Upper lobe of left lung (tissue), 6 donors: ENCODE measurements at regions not wholly inside any gene's neighbourhood (a gene's known extent, or its start where the extent isn't known, plus 50 kb on each side); places are given as distances from the start of the nearest gene placed in this dataset.
A peak's percentile ranks its signal among the peaks of the same experiment; 100 is the strongest.
"Not testable (repeated sequence)": the region's sequence is repeated elsewhere in the genome, so short reads cannot be mapped to it uniquely, and the experiment has no call there.

ENCODE experiments used
- ATAC-seq, 2 donors: fragments of 200-7000 bp; cut with Tn5 transposase; one replicate each; pipeline ENCODE4 v1.9.1; 2022; ENCODE audit warnings: mild to moderate bottlenecking in 2 of 2, moderate library complexity in 2 of 2; ENCODE audit not compliant: low FRiP score in 2 of 2
- DNase-seq, 2 donors: peaks; one replicate each; pipeline ENCODE4 v3.0.0-alpha.2; 2019 to 2020
- H3K27ac ChIP-seq, 4 donors: fragments of 200-600 bp; sonication (generic); one replicate each; pipeline ENCODE4 v1.5.1; 2016 to 2019
- H3K27me3 ChIP-seq, 4 donors: fragments of 200-600 bp; sonication (generic); one replicate each; pipeline ENCODE4 v1.5.1; 2017 to 2019
- H3K36me3 ChIP-seq, 4 donors: fragments of 200-600 bp; sonication (generic); one replicate each; pipeline ENCODE4 v1.5.1; 2016 to 2019
- H3K4me1 ChIP-seq, 4 donors: fragments of 200-600 bp; sonication (generic); one replicate each; pipeline ENCODE4 v1.5.1; 2018 to 2019
- H3K4me3 ChIP-seq, 4 donors: fragments of 200-600 bp; sonication (generic); one replicate each; pipeline ENCODE4 v1.5.1; 2017 to 2019; ENCODE audit warnings: mild to moderate bottlenecking in 2 of 4, moderate library complexity in 1 of 4
- H3K9me3 ChIP-seq, 4 donors: fragments of 200-600 bp; sonication (generic); one replicate each; pipeline ENCODE4 v1.5.1; 2018 to 2019
- CTCF ChIP-seq, 6 experiments: fragments of 450-650 bp in 4 of 6; fragments of 200-600 bp in 2 of 6; sonication (generic) in 2 of 6; IDR thresholded peaks; one replicate each; pipeline ENCODE4 v1.5.1; 2016 to 2019; ENCODE audit warnings: antibody characterized with exemption in 6 of 6
- EP300 ChIP-seq, 4 donors: sonication (generic); formaldehyde crosslinking; IDR thresholded peaks; one replicate each; pipeline ENCODE4 v1.5.1; 2017; ENCODE audit warnings: antibody characterized with exemption in 4 of 4, control low read depth in 2 of 4
- POLR2A ChIP-seq, 4 donors: fragments of 450-650 bp; IDR thresholded peaks; one replicate each; pipeline ENCODE4 v1.5.1; 2016 to 2017; ENCODE audit warnings: antibody characterized with exemption in 4 of 4, mild to moderate bottlenecking in 2 of 4
- POLR2AphosphoS5 ChIP-seq, 2 donors: sonication (generic); formaldehyde crosslinking; IDR thresholded peaks; one replicate each; pipeline ENCODE4 v1.5.1; 2017; ENCODE audit warnings: antibody characterized with exemption in 2 of 2
- WGBS, 2 donors: methylation state at CpG; one replicate each; pipeline ENCODE4 v1.1.5; 2017 to 2018; 5-methylcytosine and 5-hydroxymethylcytosine counted together
- donor health status: DM: no; HTN: no; CAD: no; lungs with moderate emphysema.
- donor health status: DM: no; HTN: yes; CAD: no; lungs with severe emphysema.

- no peak for TF ChIP-seq CTCF (IDR thresholded peaks at IDR 0.05)
- no peak for TF ChIP-seq POLR2A (IDR thresholded peaks at IDR 0.05)
- TF ChIP-seq POLR2AphosphoS5 (IDR thresholded peaks at IDR 0.05), result no peak
- no peak for TF ChIP-seq EP300 (IDR thresholded peaks at IDR 0.05)
- DNase-seq, result no peak
- Histone ChIP-seq H3K4me3 (no peak overlapping the region), H3K36me3 (no peaks in the 10 kb centered on the region), H3K27me3 (no peaks in the 10 kb centered on the region), H3K9me3 (no peaks in the 10 kb centered on the region), H3K4me1 (no peaks in the 10 kb centered on the region), H3K27ac (no peak overlapping the region)
- 71 to 84% methylated on average over 3 of the region's 3 CpGs for WGBS, 2 donors
- ATAC-seq, result no peak
Observed at GRCh38 chr9:31587146-31587545, 797.3 kb upstream of the ACO1 start.

- H3K27ac ChIP-seq, result no peak overlapping the region
- DNase-seq (peak in 1 of 2 donors; percentile 36), ATAC-seq (peak in 1 of 2 donors; percentile 43)
- no peaks in the 10 kb centered on the region for H3K9me3 ChIP-seq
- H3K4me1 ChIP-seq, result no peaks in the 10 kb centered on the region
- H3K4me3 ChIP-seq, result no peak overlapping the region
- H3K27me3 ChIP-seq, result no peaks in the 10 kb centered on the region
- TF ChIP-seq POLR2A (IDR thresholded peaks at IDR 0.05) (no peak), EP300 (IDR thresholded peaks at IDR 0.05) (no peak), CTCF (IDR thresholded peaks at IDR 0.05) (no peak), POLR2AphosphoS5 (IDR thresholded peaks at IDR 0.05) (no peak)
- H3K36me3 ChIP-seq, result no peaks in the 10 kb centered on the region
- 71 to 92% methylated on average over 4 of the region's 4 CpGs for WGBS, 2 donors
Observed at GRCh38 chr9:31588006-31588405, 796.4 kb upstream of the ACO1 start.

GRCh38 chr9:31588756-31589155 lies 795.7 kb upstream of the ACO1 start:
- no peaks in the 10 kb centered on the region for H3K9me3 ChIP-seq

GRCh38 chr9:31590091-31590490 lies 794.4 kb upstream of the ACO1 start:
- no peak overlapping the region for H3K4me3 ChIP-seq
- TF ChIP-seq CTCF (IDR thresholded peaks at IDR 0.05) (no peak), EP300 (IDR thresholded peaks at IDR 0.05) (no peak), POLR2A (IDR thresholded peaks at IDR 0.05) (no peak), POLR2AphosphoS5 (IDR thresholded peaks at IDR 0.05) (no peak)
- ATAC-seq (no peak), DNase-seq (no peak)
- H3K9me3 ChIP-seq, result no peaks in the 10 kb centered on the region
- H3K36me3 ChIP-seq, result no peaks in the 10 kb centered on the region
- no peak overlapping the region for H3K27ac ChIP-seq
- 85 to 95% methylated on average over 2 of the region's 2 CpGs for WGBS, 2 donors
- H3K27me3 ChIP-seq, result no peaks in the 10 kb centered on the region
- no peaks in the 10 kb centered on the region for H3K4me1 ChIP-seq

More at GRCh38 chr9:31588756-31589155, 795.7 kb upstream of the ACO1 start:
- TF ChIP-seq EP300 (IDR thresholded peaks at IDR 0.05) (no peak), POLR2AphosphoS5 (IDR thresholded peaks at IDR 0.05) (no peak), POLR2A (IDR thresholded peaks at IDR 0.05) (no peak), CTCF (IDR thresholded peaks at IDR 0.05) (no peak)
- no peak overlapping the region for H3K27ac ChIP-seq
- ATAC-seq (no peak), DNase-seq (no peak)
- no peaks in the 10 kb centered on the region for H3K4me1 ChIP-seq
- no peak overlapping the region for H3K4me3 ChIP-seq
- no peaks in the 10 kb centered on the region for H3K36me3 ChIP-seq
- no peaks in the 10 kb centered on the region for H3K27me3 ChIP-seq

GRCh38 chr9:31597086-31597485 lies 787.4 kb upstream of the ACO1 start:
- H3K4me3 ChIP-seq, H3K9me3 ChIP-seq, H3K4me1 ChIP-seq, H3K27ac ChIP-seq, ATAC-seq, H3K27me3 ChIP-seq, H3K36me3 ChIP-seq, DNase-seq: not testable (repeated sequence)
- WGBS, 2 donors, result 87 to 92% methylated on average over 5 of the region's 5 CpGs
